Daoy (cell line): ENCODE measurements at regions not wholly inside any gene's neighbourhood (a gene's known extent, or its start where the extent isn't known, plus 50 kb on each side); places are given as distances from the start of the nearest gene placed in this dataset.

Experiments
- DNase-seq: peaks from one replicate; pipeline ENCODE4 v3.0.0-alpha.2; 2015; ENCODE audit warnings: low read depth

DNA sequence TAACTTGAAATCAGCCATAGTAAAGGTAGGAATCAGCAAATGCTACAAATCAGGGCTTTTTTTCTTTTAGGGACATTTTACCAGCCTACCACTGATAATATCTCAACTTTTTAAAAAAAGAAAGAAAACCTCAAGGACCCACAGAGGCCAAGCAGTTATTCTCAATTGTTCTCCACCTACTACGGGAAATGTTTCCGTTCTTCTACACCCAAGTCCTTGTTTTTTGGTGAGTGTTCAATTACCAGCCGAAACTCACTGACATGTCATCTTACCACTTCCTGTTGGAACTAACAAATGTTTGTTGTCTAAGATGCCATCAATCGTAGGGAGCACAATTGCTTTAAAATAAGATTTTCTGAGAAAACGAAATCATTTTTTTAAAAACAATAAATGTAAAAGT, 50.2 kb upstream of the CDK1 start:
- DNase-seq: no peak

DNA sequence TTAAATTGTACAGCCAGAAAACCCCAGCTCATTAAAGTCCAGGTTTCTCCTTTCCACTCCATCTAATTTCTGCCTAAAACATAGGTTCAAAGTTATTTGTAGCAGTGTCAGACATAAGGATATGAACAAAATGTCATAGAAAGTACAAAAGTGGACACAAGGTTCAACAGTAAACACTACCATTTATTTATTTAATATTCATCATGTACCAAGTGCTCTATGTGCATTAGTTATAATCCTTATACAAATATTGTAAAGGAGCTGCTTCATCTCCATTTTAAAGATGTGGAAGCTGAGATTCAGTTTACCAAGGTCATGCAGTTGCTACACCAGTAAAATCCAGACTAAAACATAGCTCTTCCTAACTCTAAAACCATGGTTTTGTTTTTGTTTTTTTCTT, 52.0 kb upstream of the CDK1 start:
- DNase-seq: no peak

GRCh38 chr10:60722623-60723022, 55.7 kb upstream of the CDK1 start:
- DNase-seq: no peak

- DNase-seq: no peak
Measured at GRCh38 chr10:60719721-60720120, 58.6 kb upstream of the CDK1 start.

GRCh38 chr10:60718886-60719285, 59.4 kb upstream of the CDK1 start:
- no peak for DNase-seq

DNA sequence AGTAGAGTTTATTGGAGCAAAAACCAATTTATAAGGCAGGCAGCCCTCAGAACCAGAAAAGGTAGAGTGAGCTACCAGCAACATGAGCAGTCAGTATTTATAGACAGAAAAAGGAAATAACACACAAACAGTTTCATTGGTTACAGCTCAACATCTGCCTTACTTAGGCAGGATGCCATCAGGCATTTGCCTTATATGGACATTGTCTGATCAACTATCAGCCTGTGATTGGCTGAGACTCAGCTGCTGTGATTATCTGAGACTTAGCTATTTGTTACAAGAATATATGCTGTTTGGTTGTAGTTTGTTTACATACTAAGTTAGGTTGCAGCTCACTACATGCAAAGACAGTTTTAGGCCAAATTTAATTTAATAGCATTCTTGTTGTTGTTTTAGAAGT, 60.4 kb upstream of the CDK1 start:
- no peak for DNase-seq

- no peak for DNase-seq
Measured at GRCh38 chr10:60714233-60714632, 64.0 kb upstream of the CDK1 start.

- no peak for DNase-seq
Measured at GRCh38 chr10:60711496-60711895, 66.8 kb upstream of the CDK1 start.

DNA sequence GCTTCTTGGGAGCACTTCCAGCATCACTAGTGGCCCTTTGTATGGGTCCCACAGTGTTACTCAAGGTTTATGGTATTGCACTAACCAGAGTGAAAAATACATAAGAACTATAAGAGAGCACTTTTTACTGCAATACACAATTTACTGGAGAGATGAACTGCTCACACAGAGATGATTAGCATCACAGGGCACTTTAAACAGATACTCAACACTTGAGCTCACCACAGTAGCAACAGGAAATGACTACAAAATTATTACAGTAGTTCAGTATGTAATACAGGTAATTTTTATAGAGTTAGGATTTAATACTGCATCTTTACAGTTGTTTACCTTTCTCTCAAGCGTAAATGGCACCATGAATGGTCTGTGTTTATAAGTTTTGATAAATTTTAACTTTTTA, 68.2 kb upstream of the CDK1 start:
- no peak for DNase-seq

DNA sequence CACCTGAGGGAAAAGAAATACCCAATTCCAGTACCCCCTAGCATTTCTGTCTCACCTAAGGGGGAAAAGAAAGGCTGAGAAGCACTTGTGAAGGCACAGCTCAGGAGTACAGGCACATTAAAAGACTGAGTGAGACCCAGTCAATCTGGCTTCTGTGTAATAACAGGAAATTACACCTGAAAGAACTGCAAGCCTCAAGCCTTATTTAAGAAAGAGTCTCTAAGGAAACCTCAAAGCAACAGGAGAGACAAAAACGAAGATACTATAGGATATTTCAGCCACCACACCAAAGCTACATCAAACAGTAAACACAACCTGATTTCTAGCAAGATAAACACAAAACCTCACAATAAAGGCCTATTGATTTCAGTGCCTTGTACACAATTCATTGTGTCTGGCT, 69.6 kb upstream of the CDK1 start:
- no peak for DNase-seq

DNA sequence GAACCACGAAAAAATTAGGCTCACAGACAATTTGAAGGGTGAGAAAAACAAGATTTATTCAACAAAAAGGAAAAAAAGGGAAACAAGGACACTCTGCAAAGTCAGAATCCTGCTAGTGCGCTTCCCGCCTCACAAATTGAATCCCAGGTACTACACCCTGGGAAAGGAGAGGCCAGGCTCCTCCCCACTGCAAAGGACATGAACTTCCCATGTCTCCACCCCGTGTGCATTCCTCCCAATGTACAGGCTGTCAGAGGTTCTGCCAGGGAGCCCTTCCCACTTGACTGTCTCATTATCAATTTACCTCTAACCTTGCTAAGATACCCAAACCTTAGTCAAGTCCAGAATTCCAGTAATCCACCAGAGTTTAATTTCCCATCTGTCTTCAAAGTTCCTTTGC, 70.4 kb upstream of the CDK1 start:
- DNase-seq: no peak

DNA sequence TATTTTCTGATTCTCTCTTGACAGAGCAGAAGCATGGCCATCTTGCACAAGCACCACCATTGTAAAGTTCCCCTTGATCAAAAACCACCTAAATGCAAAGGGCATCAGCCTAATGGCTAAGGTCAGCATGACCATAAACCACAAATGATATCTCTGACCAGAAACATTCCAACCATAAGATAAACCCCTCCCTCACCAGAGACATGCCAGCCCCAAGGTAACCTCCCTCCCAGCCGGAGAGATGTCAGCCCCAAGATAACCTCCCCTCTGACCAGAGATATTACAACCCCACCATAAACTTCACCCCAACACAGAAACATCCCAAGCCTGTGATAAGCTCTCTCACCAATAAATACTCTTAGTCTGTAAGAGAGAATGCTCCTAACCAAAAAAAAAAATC, 72.1 kb upstream of the CDK1 start:
- DNase-seq: no peak

GRCh38 chr10:60705376-60705775, 72.9 kb upstream of the CDK1 start:
- DNase-seq: no peak

DNA sequence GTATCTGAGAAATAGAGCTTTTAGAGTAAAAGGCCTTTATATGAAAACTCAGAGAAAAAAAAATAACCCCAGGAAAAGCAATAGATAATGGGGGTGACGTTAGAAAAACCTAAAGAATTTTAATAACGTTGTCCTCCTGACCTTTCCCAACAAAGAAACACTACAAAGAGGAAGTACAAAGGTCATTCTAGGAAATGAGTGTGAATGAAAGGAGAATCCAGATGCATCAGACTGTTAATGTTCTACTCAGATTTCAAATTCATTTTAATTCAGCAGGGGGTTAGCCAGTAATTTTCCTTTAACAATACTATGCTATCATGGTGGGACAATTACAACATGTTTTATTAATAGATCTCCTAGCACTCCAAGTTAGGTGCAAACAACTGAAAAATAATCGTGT, 73.8 kb upstream of the CDK1 start:
- DNase-seq: no peak

GRCh38 chr10:60703266-60704041, 74.8 kb upstream of the CDK1 start:
- no peak for DNase-seq

GRCh38 chr10:60687679-60688078, 90.6 kb upstream of the CDK1 start:
- no peak for DNase-seq

DNA sequence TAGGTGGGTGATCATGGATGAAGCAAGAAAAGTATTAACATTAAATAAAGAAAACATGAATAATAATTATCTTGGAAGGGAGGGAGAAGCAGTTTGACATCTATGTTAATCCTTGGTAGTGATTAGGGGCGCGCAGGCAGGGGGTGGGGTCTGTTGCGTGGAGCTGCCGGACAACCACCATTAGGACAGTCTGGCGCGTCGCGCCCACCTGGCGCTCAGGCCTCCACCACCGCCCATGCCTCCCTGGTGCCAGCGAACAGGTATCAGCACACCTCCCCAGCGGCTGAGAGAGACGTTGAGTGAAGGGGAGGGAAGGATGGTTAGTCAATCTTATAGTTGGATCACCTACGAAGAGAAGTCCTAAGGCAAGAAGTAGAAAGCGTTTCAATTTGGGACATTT, 94.2 kb upstream of the CDK1 start:
- no peak for DNase-seq

- no peak for DNase-seq
Measured at GRCh38 chr10:60681103-60681502, 97.2 kb upstream of the CDK1 start.

GRCh38 chr10:60679388-60679990, 98.8 kb upstream of the CDK1 start:
- no peak for DNase-seq

- no peak for DNase-seq
Measured at GRCh38 chr10:60678978-60679377, 99.3 kb upstream of the CDK1 start.

DNA sequence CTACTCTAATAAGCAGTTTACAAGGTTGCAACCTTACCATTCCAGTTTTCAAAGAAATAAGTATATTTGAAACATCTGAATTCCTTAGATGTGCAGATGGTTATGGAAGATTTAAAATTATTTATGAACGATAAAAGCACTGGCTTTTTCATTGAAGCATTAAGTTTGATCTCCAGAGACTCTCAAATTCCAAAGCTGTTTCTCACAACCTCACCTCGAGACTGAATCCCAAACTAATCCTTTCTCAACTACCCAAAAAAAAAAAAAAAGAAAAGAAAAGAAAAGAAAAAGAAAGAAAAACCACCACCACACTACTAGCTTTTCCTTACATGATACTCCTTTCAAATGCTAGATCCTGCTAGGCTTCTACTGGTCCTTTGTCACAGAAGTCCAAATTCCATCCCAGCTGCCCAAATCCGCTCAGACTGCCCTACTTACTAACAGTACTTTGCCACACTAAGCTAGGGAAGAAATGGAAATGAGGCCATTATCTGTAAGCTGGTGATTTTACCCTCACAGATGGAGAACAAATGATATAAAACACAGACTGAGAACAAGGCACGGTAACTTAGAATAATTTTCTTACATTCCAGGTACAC, 100.6 kb upstream of the CDK1 start:
- no peak for DNase-seq

DNA sequence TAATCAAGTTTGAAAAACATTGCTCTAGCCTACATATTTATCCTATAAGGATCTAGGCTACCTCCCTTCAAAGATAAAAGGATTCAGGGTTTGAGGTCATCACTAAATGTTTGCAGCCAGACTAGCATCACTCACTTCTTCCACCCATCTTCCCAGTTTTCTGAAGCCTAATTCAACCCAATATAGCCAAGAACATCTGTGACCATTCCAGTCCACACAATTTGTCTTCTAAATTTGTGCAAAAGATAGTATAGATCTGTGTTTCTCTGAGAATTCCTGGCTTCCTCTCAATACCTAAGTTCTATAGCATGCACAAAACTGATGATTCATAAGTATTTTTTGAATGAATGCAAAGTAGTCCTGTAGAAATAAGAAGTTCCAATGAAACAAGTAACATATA, 103.0 kb upstream of the CDK1 start:
- no peak for DNase-seq

GRCh38 chr10:60669501-60669900, 108.8 kb upstream of the CDK1 start:
- no peak for DNase-seq

GRCh38 chr10:60666221-60666620, 112.1 kb upstream of the CDK1 start:
- no peak for DNase-seq
